Choroid plexus epithelial cell (primary cell): ENCODE measurements at regions not wholly inside any gene's neighbourhood (a gene's known extent, or its start where the extent isn't known, plus 50 kb on each side); places are given as distances from the start of the nearest gene placed in this dataset.

Experiments
- DNase-seq: peaks from one replicate; pipeline ENCODE4 v3.0.0-alpha.2; 2010; ENCODE audit warnings: low read depth
- H3K4me3 ChIP-seq: 2 replicates; pipeline ENCODE4 v1.5.1; 2011; ENCODE audit warnings: low read depth, mild to moderate bottlenecking, control low read depth, low read length, moderate library complexity
- CTCF ChIP-seq: conservative IDR thresholded peaks from 2 replicates; pipeline ENCODE4 v1.5.1; 2011; ENCODE audit warnings: low read depth, mild to moderate bottlenecking, control low read depth, inconsistent platforms, low read length, moderate library complexity

DNA sequence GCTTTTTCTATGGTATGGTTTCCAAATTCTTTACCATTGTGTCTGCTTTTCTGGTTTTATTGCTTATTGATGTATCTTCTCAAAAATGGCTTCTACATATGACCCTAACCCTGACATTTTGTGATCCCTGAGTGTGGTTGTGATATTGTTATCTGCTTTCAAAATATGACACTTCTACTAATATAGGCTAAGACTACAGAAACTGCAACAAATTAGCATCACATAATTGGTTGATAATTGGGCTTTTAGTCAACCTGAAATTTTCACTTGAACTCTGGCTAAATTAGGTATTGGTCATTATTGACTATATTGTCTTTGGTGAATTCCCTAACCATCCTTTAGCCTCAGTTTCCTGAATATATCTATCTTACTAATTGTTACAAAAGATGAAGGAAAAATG, 246.1 kb downstream of the PIK3C3 start:
- TF ChIP-seq CTCF = no peak
- DNase-seq = no peak
- H3K4me3 ChIP-seq = no peak overlapping the region

GRCh38 chr18:42211201-42211600, 256.2 kb downstream of the PIK3C3 start:
- DNase-seq = no peak
- no peak for TF ChIP-seq CTCF
- H3K4me3 ChIP-seq = no peak overlapping the region

DNA sequence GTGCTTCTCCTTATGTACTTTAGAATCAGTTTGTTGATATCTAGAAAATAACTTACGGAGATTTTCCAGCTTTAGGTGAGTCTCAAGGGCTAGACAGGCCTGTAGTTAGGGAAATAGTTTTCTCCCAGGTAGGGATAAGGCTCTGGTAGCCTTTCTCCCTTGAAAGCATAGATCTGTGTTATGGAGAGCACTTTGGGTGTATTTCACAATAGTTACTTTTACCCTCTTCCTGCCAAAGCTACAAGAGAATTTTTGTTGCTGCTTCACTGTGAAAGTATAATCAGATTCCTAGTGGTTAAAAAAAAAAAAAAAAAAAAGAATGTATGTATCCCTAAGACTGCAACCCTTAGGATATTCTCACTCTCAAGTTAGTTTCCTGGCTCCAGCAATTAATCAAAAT, 267.5 kb downstream of the PIK3C3 start:
- no peak for TF ChIP-seq CTCF

DNA sequence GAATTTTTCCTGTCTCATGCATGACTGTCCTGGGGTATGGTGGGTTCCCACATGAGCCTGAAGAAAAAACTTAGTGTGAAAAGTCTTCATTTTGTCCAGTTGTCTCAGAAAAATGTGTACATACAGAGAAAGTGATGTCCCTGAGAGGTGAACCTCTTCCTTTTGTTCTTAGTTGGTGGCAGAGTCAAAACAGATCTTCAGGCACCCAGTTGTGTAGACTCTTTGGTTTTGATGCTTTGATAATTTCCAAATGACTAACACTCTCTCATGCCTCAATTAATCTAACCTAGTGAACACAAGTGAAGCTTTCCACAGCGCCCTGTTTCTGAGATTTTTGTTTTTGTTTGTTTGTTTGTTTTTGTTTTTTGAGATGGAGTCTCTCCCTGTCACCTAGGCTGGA, 273.5 kb downstream of the PIK3C3 start:
- DNase-seq = no peak
- H3K4me3 ChIP-seq = no peak overlapping the region
- no peak for TF ChIP-seq CTCF

More for the DNA sequence above, 267.5 kb downstream of the PIK3C3 start:
- no peak overlapping the region for H3K4me3 ChIP-seq
- DNase-seq = no peak

DNA sequence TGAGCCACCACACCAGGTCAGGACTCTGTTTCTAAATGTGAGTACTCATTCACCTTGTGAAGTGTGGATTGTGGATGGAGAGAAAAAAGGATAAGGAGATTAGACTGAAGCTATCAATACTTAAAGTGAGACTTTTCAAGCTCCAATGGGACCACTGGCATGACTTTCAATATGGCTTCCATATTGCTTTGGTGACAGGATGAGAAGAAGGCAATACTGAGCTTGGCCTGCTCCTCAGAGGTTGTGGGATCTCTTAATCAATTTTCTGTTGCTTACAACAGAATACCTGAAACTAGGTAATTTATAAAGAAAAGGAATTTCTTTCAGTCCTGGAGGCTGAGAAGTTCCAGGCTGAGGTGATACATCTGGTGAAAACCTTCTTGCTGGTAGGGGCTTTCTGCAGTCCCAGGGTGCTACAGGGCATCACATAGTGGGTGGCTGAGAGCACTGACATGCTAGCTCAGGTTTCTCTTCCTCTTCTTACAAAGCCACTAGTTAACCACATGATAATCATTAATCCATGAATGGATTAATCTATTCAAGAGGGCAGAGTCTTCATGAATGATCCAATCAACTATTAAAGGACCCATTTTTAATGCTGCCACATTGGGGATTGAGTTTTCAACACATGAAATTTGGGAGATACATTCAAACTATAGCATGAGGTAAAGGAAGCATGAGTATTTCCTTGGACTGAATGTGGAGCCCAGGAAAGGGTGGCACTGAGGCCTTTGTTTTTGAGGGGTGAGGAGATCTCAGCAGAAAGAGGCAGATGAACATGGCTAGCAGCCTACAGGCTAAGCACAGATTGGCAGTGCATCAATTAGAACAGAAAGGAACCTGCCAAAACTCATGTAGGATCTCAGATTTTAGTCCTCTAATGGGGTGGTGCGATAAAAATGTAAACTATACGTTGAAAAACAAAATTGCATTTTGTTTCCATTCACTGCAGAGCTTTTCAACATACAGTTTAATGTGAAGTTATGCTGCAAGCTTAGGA, 274.5 kb downstream of the PIK3C3 start:
- TF ChIP-seq CTCF = no peak
- no peak for DNase-seq
- H3K4me3 ChIP-seq = no peak overlapping the region

GRCh38 chr18:42230636-42231035, 275.6 kb downstream of the PIK3C3 start:
- no peak for DNase-seq
- no peak overlapping the region for H3K4me3 ChIP-seq
- TF ChIP-seq CTCF = no peak

DNA sequence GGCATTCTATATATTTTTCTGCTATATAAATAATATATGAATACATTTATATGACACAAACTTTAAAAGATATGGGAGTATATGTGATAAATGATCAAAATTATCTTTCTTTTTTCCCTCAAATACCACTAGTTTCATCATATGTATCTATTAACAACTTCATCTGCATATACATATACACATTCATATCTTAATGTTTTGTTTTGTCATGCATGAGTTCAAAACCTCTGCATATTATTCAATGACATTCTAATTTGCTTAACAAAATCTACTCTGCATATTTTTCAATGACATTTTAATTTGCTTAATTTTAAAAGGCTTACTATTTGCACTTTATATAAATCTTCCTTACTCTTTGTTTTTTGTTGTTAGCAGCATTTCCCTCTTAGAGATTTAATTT, 276.2 kb downstream of the PIK3C3 start:
- TF ChIP-seq CTCF = no peak
- no peak overlapping the region for H3K4me3 ChIP-seq
- no peak for DNase-seq
